HepG2 (cell line): ENCODE measurements at regions not wholly inside any gene's neighbourhood (a gene's known extent, or its start where the extent isn't known, plus 50 kb on each side); places are given as distances from the start of the nearest gene placed in this dataset.

Source experiments
- ATAC-seq: fragments of 200-7000 bp; cut with Tn5 transposase; 3 replicates; pipeline ENCODE4 v1.9.1; 2020; ENCODE audit warnings: mild to moderate bottlenecking, moderate library complexity
- BruUV-seq: library from RNA; stranded (reverse); fragments of 400-500 nt; replicated peaks from 2 replicates; lab custom pipeline; 2021; lab: Mats Ljungman, UMichigan
- CTCF ChIA-PET: fragments of 300-600 bp; formaldehyde crosslinking; extraction: SDS; loops from one replicate; lab custom pipeline; 2021; ENCODE audit warnings: low total read pairs, inconsistent platforms, low intra/inter-chr PET ratio; lab: Yijun Ruan, JAX
- POLR2A ChIA-PET: fragments of 350-600 bp; sonication (Branson Sonifier 250); formaldehyde crosslinking; loops from one replicate; lab custom pipeline; 2020; ENCODE audit warnings: antibody characterized with exemption, inconsistent platforms; lab: Yijun Ruan, JAX
- DNase-seq: peaks from one replicate; pipeline ENCODE4 v3.0.0-alpha.2; 2015; ENCODE audit warnings: low spot score
- FAIRE-seq: peaks from 3 replicates; lab custom pipeline; 2011; peaks lifted over from hg19 to GRCh38; lab: Jason Lieb, UNC
- H2AFZ ChIP-seq: one replicate; pipeline ENCODE4 v1.6.1; 2011; ENCODE audit warnings: low read length, inconsistent platforms
- H3K27ac ChIP-seq: fragments of 300-600 bp; 3 replicates; pipeline ENCODE4 v1.8.0; 2011; ENCODE audit warnings: mixed run types, mild to moderate bottlenecking, mixed read lengths, low read length, inconsistent platforms; ENCODE audit not compliant: insufficient read depth; ENCODE audit errors: extremely low read length
- H3K27me3 ChIP-seq, 2 experiments: fragments of 200-600 bp in 1 of 2; 2 replicates in 1 of 2; 3 replicates in 1 of 2; pipeline versions ENCODE4 v1.6.0 to v1.8.0; 2011; ENCODE audit warnings: low read length in 2 of 2, mild to moderate bottlenecking in 2 of 2, moderate library complexity in 2 of 2, inconsistent platforms in 1 of 2; ENCODE audit not compliant: insufficient read depth in 2 of 2, control insufficient read depth in 1 of 2
- H3K36me3 ChIP-seq, 2 experiments: fragments of 200-600 bp in 1 of 2; replicated peaks in 1 of 2; 2 replicates in 1 of 2; 3 replicates in 1 of 2; pipeline versions ENCODE4 v1.5.1 to v1.8.0; 2011; ENCODE audit warnings: low read length in 2 of 2, inconsistent platforms in 1 of 2; ENCODE audit not compliant: insufficient read depth in 2 of 2, control insufficient read depth in 1 of 2
- H3K4me1 ChIP-seq: 2 replicates; pipeline ENCODE4 v1.5.1; 2012; ENCODE audit warnings: low read length, inconsistent platforms; ENCODE audit not compliant: insufficient read depth
- H3K4me2 ChIP-seq: 2 replicates; pipeline ENCODE4 v1.6.0; 2011; ENCODE audit warnings: low read depth, low read length, inconsistent platforms
- H3K4me3 ChIP-seq, 3 experiments: fragments of 200-600 bp in 1 of 3; sonication (generic), shearing (Covaris generic) in 1 of 3; replicated peaks in 1 of 3; 2 replicates each; pipeline ENCODE4 v1.5.1; 2011 to 2016; ENCODE audit warnings: low read length in 3 of 3, inconsistent platforms in 2 of 3, low read depth in 2 of 3, mild to moderate bottlenecking in 2 of 3, control low read depth in 1 of 3, mixed read lengths in 1 of 3; ENCODE audit not compliant: insufficient read depth in 1 of 3
- H3K79me2 ChIP-seq: one replicate; pipeline ENCODE4 v1.6.1; 2011; ENCODE audit warnings: low read length, inconsistent platforms; ENCODE audit not compliant: insufficient read depth
- H3K9ac ChIP-seq: 2 replicates; pipeline ENCODE4 v1.6.0; 2011; ENCODE audit warnings: mild to moderate bottlenecking, low read depth, low read length, inconsistent platforms; ENCODE audit not compliant: insufficient read depth
- H3K9me3 ChIP-seq: 2 replicates; pipeline ENCODE4 v1.5.1; 2012; ENCODE audit warnings: mild to moderate bottlenecking, low read length
- H4K20me1 ChIP-seq: 2 replicates; pipeline ENCODE4 v1.6.0; 2011; ENCODE audit warnings: inconsistent platforms, mild to moderate bottlenecking, low read length, moderate library complexity; ENCODE audit not compliant: insufficient read depth
- HMGA1 ChIP-seq: sonication (generic); formaldehyde crosslinking; conservative IDR thresholded peaks from 2 replicates; pipeline ENCODE4 v1.4.0; 2020; ENCODE audit warnings: missing genetic modification reagents
- NFE2 ChIP-seq: sonication (generic); formaldehyde crosslinking; IDR thresholded peaks from 2 replicates; pipeline ENCODE4 v1.4.0; 2020; ENCODE audit warnings: missing genetic modification reagents
- SIN3A ChIP-seq: IDR thresholded peaks from 2 replicates; pipeline ENCODE4 v1.6.1; 2011; ENCODE audit warnings: low read depth, mild to moderate bottlenecking, control low read depth, low read length, borderline replicate concordance
- ZNF143 ChIP-seq: sonication (generic); formaldehyde crosslinking; IDR thresholded peaks from 2 replicates; pipeline ENCODE4 v1.4.0; 2020; ENCODE audit warnings: missing genetic modification reagents
- ZNF253 ChIP-seq: sonication (generic); formaldehyde crosslinking; IDR thresholded peaks from 2 replicates; pipeline ENCODE4 v1.8.0; 2022; ENCODE audit warnings: mild to moderate bottlenecking, missing genetic modification reagents, borderline replicate concordance
- ZNF282 ChIP-seq: fragments of 450-650 bp; IDR thresholded peaks from 2 replicates; pipeline ENCODE4 v1.6.1; 2018; ENCODE audit not compliant: partially characterized antibody
- ZNF382 ChIP-seq: sonication (generic); formaldehyde crosslinking; IDR thresholded peaks from 2 replicates; pipeline ENCODE4 v1.5.0; 2020; ENCODE audit warnings: missing genetic modification reagents, mild to moderate bottlenecking, borderline replicate concordance
- WGBS: methylation state at CpG from one replicate; pipeline ENCODE4 v1.1.6; 2017; ENCODE audit warnings: low lambda C conversion rate; 5-methylcytosine and 5-hydroxymethylcytosine counted together
- in situ Hi-C: cut with HindIII; loops from 2 replicates; pipeline ENCODE4 v1.10.0; 2017; ENCODE audit warnings: low pct_unique_long_range_greater_than_20kb; ENCODE audit not compliant: extremely low pct_ligation_motif_present
- intact Hi-C: fragments of 100-400 bp; cut with micrococcal nuclease; formaldehyde crosslinking; loops from one replicate; pipeline ENCODE4 v1.10.0; 2022; ENCODE audit not compliant: unreplicated experiment
- TF ChIP-seq, protein P1 (sequence below): sonication (generic); formaldehyde crosslinking; IDR thresholded peaks from 2 replicates; pipeline ENCODE4 v1.4.0; 2020; ENCODE audit warnings: mild to moderate bottlenecking, missing genetic modification reagents, borderline replicate concordance
- TF ChIP-seq, protein P2 (sequence below): sonication (generic); formaldehyde crosslinking; IDR thresholded peaks from 2 replicates; pipeline ENCODE4 v1.4.0; 2020; ENCODE audit warnings: missing genetic modification reagents
- TF ChIP-seq, protein P3 (sequence below): sonication (generic); formaldehyde crosslinking; IDR thresholded peaks from 2 replicates; pipeline ENCODE4 v1.8.1; 2023; ENCODE audit warnings: mild to moderate bottlenecking, moderate library complexity, missing genetic modification reagents
- TF ChIP-seq, protein P4 (sequence below): sonication (generic); formaldehyde crosslinking; IDR thresholded peaks from 2 replicates; pipeline ENCODE4 v1.5.1; 2020; ENCODE audit warnings: missing genetic modification reagents, mild to moderate bottlenecking, borderline replicate concordance
- TF ChIP-seq, protein P5 (sequence below): sonication (generic); formaldehyde crosslinking; IDR thresholded peaks from 2 replicates; pipeline ENCODE4 v1.4.0; 2020; ENCODE audit warnings: low read depth, mild to moderate bottlenecking, missing genetic modification reagents

DNA sequence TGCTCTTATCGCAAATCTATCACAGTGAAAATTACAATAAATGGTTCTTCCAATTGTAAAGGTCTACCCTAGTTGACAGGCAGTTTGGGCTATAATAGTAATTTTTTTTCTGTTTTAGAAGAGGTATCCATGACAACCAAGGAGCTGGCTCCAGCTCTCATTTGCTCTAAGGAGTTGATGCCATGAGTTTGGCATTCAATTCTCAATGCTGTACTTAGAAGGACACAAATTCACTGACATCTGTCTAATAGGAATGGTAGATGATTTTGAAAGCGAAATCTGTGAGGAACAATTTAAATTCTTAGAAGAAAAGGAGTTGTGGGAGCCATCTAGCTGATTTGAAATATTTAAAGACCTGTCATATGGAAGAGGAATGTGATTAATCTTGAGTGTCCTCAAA lies 203.6 kb upstream of the DAB2 start:
- Histone ChIP-seq H3K79me2 (no peaks in the 10 kb centered on the region), H3K4me3 (no peak overlapping the region), H3K9me3 (no peaks in the 10 kb centered on the region), H4K20me1 (no peaks in the 10 kb centered on the region), H3K36me3 (no peaks in the 10 kb centered on the region), H3K4me1 (peaks cover 20% of the 10 kb centered on the region), H2AFZ (no peak overlapping the region), H3K4me2 (no peak overlapping the region), H3K27ac (no peak overlapping the region), H3K9ac (no peak overlapping the region), H3K27me3 (no peaks in the 10 kb centered on the region)
- DNase-seq (no peak), ATAC-seq (no peak), FAIRE-seq (no peak)
- ChIA-PET CTCF (no interaction called here), POLR2A (no interaction called here)
- intact Hi-C loops = no loop called here
- no TSS peak for BruUV-seq
- 51% methylated on average over 2 of the region's 2 CpGs for WGBS
- in situ Hi-C loops = no loop called here
- TF ChIP-seq, protein P1, sequence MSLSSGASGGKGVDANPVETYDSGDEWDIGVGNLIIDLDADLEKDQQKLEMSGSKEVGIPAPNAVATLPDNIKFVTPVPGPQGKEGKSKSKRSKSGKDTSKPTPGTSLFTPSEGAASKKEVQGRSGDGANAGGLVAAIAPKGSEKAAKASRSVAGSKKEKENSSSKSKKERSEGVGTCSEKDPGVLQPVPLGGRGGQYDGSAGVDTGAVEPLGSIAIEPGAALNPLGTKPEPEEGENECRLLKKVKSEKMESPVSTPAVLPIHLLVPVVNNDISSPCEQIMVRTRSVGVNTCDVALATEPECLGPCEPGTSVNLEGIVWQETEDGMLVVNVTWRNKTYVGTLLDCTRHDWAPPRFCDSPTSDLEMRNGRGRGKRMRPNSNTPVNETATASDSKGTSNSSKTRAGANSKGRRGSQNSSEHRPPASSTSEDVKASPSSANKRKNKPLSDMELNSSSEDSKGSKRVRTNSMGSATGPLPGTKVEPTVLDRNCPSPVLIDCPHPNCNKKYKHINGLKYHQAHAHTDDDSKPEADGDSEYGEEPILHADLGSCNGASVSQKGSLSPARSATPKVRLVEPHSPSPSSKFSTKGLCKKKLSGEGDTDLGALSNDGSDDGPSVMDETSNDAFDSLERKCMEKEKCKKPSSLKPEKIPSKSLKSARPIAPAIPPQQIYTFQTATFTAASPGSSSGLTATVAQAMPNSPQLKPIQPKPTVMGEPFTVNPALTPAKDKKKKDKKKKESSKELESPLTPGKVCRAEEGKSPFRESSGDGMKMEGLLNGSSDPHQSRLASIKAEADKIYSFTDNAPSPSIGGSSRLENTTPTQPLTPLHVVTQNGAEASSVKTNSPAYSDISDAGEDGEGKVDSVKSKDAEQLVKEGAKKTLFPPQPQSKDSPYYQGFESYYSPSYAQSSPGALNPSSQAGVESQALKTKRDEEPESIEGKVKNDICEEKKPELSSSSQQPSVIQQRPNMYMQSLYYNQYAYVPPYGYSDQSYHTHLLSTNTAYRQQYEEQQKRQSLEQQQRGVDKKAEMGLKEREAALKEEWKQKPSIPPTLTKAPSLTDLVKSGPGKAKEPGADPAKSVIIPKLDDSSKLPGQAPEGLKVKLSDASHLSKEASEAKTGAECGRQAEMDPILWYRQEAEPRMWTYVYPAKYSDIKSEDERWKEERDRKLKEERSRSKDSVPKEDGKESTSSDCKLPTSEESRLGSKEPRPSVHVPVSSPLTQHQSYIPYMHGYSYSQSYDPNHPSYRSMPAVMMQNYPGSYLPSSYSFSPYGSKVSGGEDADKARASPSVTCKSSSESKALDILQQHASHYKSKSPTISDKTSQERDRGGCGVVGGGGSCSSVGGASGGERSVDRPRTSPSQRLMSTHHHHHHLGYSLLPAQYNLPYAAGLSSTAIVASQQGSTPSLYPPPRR (CRISPR knock-in tag) = no peak
- no peak for TF ChIP-seq NFE2 (CRISPR knock-in tag)
- TF ChIP-seq HMGA1 (CRISPR knock-in tag) = no peak
- no peak for TF ChIP-seq ZNF143 (CRISPR knock-in tag)
- TF ChIP-seq, protein P2, sequence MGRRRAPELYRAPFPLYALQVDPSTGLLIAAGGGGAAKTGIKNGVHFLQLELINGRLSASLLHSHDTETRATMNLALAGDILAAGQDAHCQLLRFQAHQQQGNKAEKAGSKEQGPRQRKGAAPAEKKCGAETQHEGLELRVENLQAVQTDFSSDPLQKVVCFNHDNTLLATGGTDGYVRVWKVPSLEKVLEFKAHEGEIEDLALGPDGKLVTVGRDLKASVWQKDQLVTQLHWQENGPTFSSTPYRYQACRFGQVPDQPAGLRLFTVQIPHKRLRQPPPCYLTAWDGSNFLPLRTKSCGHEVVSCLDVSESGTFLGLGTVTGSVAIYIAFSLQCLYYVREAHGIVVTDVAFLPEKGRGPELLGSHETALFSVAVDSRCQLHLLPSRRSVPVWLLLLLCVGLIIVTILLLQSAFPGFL = no peak
- TF ChIP-seq ZNF282 = no peak
- TF ChIP-seq ZNF253 (CRISPR knock-in tag) = no peak
- TF ChIP-seq, protein P3, sequence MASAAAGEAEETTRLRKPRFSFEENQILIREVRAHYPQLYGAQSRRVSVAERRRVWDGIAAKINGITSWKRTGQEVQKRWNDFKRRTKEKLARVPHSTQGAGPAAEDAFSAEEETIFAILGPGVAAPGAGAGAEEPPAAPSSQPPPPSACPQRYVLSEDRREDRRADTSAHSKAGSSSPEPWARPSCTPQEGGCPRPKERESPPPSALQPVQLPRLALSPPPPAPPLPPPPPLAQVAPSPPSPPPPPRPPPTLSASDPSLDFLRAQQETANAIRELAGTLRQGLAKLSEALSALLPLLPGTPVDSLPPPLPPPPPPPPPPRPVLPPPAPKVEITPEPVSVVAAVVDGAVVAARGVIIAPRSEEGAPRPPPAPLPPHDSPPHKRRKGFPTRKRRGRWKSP (CRISPR knock-in tag) = no peak
- TF ChIP-seq, protein P4, sequence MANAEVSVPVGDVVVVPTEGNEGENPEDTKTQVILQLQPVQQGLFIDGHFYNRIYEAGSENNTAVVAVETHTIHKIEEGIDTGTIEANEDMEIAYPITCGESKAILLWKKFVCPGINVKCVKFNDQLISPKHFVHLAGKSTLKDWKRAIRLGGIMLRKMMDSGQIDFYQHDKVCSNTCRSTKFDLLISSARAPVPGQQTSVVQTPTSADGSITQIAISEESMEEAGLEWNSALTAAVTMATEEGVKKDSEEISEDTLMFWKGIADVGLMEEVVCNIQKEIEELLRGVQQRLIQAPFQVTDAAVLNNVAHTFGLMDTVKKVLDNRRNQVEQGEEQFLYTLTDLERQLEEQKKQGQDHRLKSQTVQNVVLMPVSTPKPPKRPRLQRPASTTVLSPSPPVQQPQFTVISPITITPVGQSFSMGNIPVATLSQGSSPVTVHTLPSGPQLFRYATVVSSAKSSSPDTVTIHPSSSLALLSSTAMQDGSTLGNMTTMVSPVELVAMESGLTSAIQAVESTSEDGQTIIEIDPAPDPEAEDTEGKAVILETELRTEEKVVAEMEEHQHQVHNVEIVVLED = no peak
- TF ChIP-seq, protein P5, sequence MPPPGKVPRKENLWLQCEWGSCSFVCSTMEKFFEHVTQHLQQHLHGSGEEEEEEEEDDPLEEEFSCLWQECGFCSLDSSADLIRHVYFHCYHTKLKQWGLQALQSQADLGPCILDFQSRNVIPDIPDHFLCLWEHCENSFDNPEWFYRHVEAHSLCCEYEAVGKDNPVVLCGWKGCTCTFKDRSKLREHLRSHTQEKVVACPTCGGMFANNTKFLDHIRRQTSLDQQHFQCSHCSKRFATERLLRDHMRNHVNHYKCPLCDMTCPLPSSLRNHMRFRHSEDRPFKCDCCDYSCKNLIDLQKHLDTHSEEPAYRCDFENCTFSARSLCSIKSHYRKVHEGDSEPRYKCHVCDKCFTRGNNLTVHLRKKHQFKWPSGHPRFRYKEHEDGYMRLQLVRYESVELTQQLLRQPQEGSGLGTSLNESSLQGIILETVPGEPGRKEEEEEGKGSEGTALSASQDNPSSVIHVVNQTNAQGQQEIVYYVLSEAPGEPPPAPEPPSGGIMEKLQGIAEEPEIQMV (CRISPR knock-in tag) = no peak
- TF ChIP-seq SIN3A = no peak
- no peak for TF ChIP-seq ZNF382 (CRISPR knock-in tag)
